PC-9 (cell line): ENCODE measurements at regions not wholly inside any gene's neighbourhood (a gene's known extent, or its start where the extent isn't known, plus 50 kb on each side); places are given as distances from the start of the nearest gene placed in this dataset.

Experiments used
- BruUV-seq: library from RNA; stranded (reverse); fragments of 400-500 nt; replicated peaks from 2 replicates; lab custom pipeline; 2021; lab: Mats Ljungman, UMichigan
- CTCF ChIA-PET: fragments of 300-600 bp; sonication (Branson Sonifier 250); formaldehyde crosslinking; loops from one replicate; lab custom pipeline; 2022; ENCODE audit warnings: antibody characterized with exemption; lab: Charles Lee
- POLR2A ChIA-PET: fragments of 300-600 bp; sonication (Branson Sonifier 250); formaldehyde crosslinking; loops from one replicate; lab custom pipeline; 2022; ENCODE audit warnings: antibody characterized with exemption; ENCODE audit not compliant: unreplicated experiment; lab: Charles Lee
- DNase-seq, 2 experiments: peaks; one replicate each; pipeline versions ENCODE4 v3.0.0 to v3.0.0-alpha.2; 2015 to 2022; ENCODE audit warnings: mixed read lengths in 1 of 2
- H2AFZ ChIP-seq: fragments of 200-600 bp; sonication (generic); 2 replicates; pipeline ENCODE4 v1.8.1; 2017; ENCODE audit warnings: antibody characterized with exemption
- H3F3A ChIP-seq: fragments of 200-600 bp; sonication (generic); 2 replicates; pipeline ENCODE4 v1.8.1; 2017; ENCODE audit warnings: antibody characterized with exemption, mild to moderate bottlenecking, low read depth; ENCODE audit not compliant: insufficient read depth
- H3K27ac ChIP-seq: fragments of 200-600 bp; sonication (generic); 2 replicates; pipeline ENCODE4 v1.6.1; 2016; ENCODE audit warnings: mixed run types
- H3K27me3 ChIP-seq: fragments of 200-600 bp; sonication (generic); 2 replicates; pipeline ENCODE4 v1.6.1; 2016; ENCODE audit warnings: low read depth, mixed run types; ENCODE audit not compliant: insufficient read depth
- H3K36me3 ChIP-seq: fragments of 200-600 bp; sonication (generic); 2 replicates; pipeline ENCODE4 v1.6.1; 2016; ENCODE audit warnings: low read depth, mixed run types
- H3K4me1 ChIP-seq: fragments of 200-600 bp; sonication (generic); replicated peaks from 2 replicates; pipeline ENCODE4 v1.6.1; 2016; ENCODE audit warnings: mixed run types; ENCODE audit not compliant: insufficient read depth
- H3K4me2 ChIP-seq: fragments of 200-600 bp; sonication (generic); 2 replicates; pipeline ENCODE4 v1.6.1; 2017; ENCODE audit warnings: mixed run types
- H3K4me3 ChIP-seq: fragments of 200-600 bp; sonication (generic); 2 replicates; pipeline ENCODE4 v1.6.1; 2016; ENCODE audit warnings: mixed run types
- H3K79me2 ChIP-seq: fragments of 200-600 bp; sonication (generic); 2 replicates; pipeline ENCODE4 v1.6.1; 2017; ENCODE audit warnings: low read depth, mixed run types
- H3K9me2 ChIP-seq: fragments of 200-600 bp; sonication (generic); 2 replicates; pipeline ENCODE4 v1.8.1; 2017; ENCODE audit warnings: mild to moderate bottlenecking; ENCODE audit not compliant: insufficient read depth
- H3K9me3 ChIP-seq: fragments of 200-600 bp; sonication (generic); 2 replicates; pipeline ENCODE4 v1.8.1; 2016; ENCODE audit warnings: low read depth; ENCODE audit not compliant: insufficient read depth
- H4K20me1 ChIP-seq: fragments of 200-600 bp; sonication (generic); 2 replicates; pipeline ENCODE4 v1.8.1; 2017; ENCODE audit not compliant: insufficient read depth
- CTCF ChIP-seq: fragments of 200-600 bp; sonication (generic); conservative IDR thresholded peaks from 2 replicates; pipeline ENCODE4 v1.6.1; 2017; ENCODE audit warnings: mixed run types, antibody characterized with exemption, mild to moderate bottlenecking, moderate library complexity
- EZH2 ChIP-seq: fragments of 200-600 bp; sonication (generic); IDR thresholded peaks from 2 replicates; pipeline ENCODE4 v1.8.0; 2017; ENCODE audit warnings: antibody characterized with exemption, low read depth
- intact Hi-C: fragments of 100-400 bp; cut with micrococcal nuclease; formaldehyde crosslinking; loops from one replicate; pipeline ENCODE4 v1.10.0; 2022; ENCODE audit not compliant: unreplicated experiment

- CTCF ChIA-PET: no interaction called here
- H3K79me2 ChIP-seq: no peaks in the 10 kb centered on the region
- POLR2A ChIA-PET: no interaction called here
- no peaks in the 10 kb centered on the region for H3K9me3 ChIP-seq
- peaks cover 64% of the 10 kb centered on the region for H3K27me3 ChIP-seq
- H3K9me2 ChIP-seq: no peaks in the 10 kb centered on the region
- no peaks in the 10 kb centered on the region for H3K4me1 ChIP-seq
- H3K4me3 ChIP-seq: no peak overlapping the region
- H3K27ac ChIP-seq: no peak overlapping the region
- H3K4me2 ChIP-seq: no peak overlapping the region
- H2AFZ ChIP-seq: no peak overlapping the region
- intact Hi-C loops: no loop called here
- no TSS peak for BruUV-seq
- no peaks in the 10 kb centered on the region for H4K20me1 ChIP-seq
- no peaks in the 10 kb centered on the region for H3K36me3 ChIP-seq
- DNase-seq: no peak
- H3F3A ChIP-seq: no peaks in the 10 kb centered on the region
- TF ChIP-seq CTCF (no peak), EZH2 (no peak)
These were observed 61.8 kb downstream of the RTP5 start for GRCh38 chr2:241931084-241931975.

GRCh38 chr2:241931976-241932898 lies 62.7 kb downstream of the RTP5 start:
- Histone ChIP-seq H3K27ac (no peak overlapping the region), H3K79me2 (no peaks in the 10 kb centered on the region), H2AFZ (no peak overlapping the region), H3K4me1 (no peaks in the 10 kb centered on the region), H4K20me1 (no peaks in the 10 kb centered on the region), H3F3A (no peaks in the 10 kb centered on the region), H3K4me2 (no peak overlapping the region), H3K4me3 (no peak overlapping the region), H3K36me3 (no peaks in the 10 kb centered on the region), H3K9me2 (no peaks in the 10 kb centered on the region), H3K9me3 (no peaks in the 10 kb centered on the region), H3K27me3 (peaks cover 61% of the 10 kb centered on the region)
- BruUV-seq: no TSS peak
- CTCF ChIA-PET: no interaction called here
- no peak for DNase-seq
- TF ChIP-seq CTCF (no peak), EZH2 (no peak)
- POLR2A ChIA-PET: no interaction called here
- intact Hi-C loops: no loop called here

GRCh38 chr2:241932899-241933178 lies 63.3 kb downstream of the RTP5 start:
- Histone ChIP-seq H3K36me3 (no peaks in the 10 kb centered on the region), H3K79me2 (no peaks in the 10 kb centered on the region), H3K4me3 (no peak overlapping the region), H3K9me3 (no peaks in the 10 kb centered on the region), H3K27me3 (peaks cover 64% of the 10 kb centered on the region), H3K27ac (no peak overlapping the region), H3F3A (no peaks in the 10 kb centered on the region), H3K4me1 (no peaks in the 10 kb centered on the region), H2AFZ (no peak overlapping the region), H3K4me2 (no peak overlapping the region), H3K9me2 (no peaks in the 10 kb centered on the region), H4K20me1 (no peaks in the 10 kb centered on the region)
- DNase-seq: no peak
- intact Hi-C loops: no loop called here
- ChIA-PET CTCF (no interaction called here), POLR2A (no interaction called here)
- no TSS peak for BruUV-seq
- TF ChIP-seq CTCF (no peak), EZH2 (no peak)
